H9 (cell line): ENCODE measurements at regions not wholly inside any gene's neighbourhood (a gene's known extent, or its start where the extent isn't known, plus 50 kb on each side); places are given as distances from the start of the nearest gene placed in this dataset.

Experiments
- DNase-seq: peaks from one replicate; pipeline ENCODE4 v3.0.0-alpha.2; 2017
- H2AFZ ChIP-seq: one replicate; pipeline ENCODE4 v1.6.1; 2013; ENCODE audit warnings: mild to moderate bottlenecking, low read length, control low read depth, moderate library complexity
- H2AK5ac ChIP-seq: 2 replicates; pipeline ENCODE4 v1.6.1; 2013; ENCODE audit warnings: low read length, control low read depth, mixed read lengths; ENCODE audit not compliant: insufficient read length
- H2BK120ac ChIP-seq: one replicate; pipeline ENCODE4 v1.6.1; 2013; ENCODE audit warnings: low read depth, mild to moderate bottlenecking, low read length, control low read depth, inconsistent platforms; ENCODE audit not compliant: poor library complexity, severe bottlenecking
- H2BK12ac ChIP-seq: 2 replicates; pipeline ENCODE4 v1.6.1; 2013; ENCODE audit warnings: low read length, control low read depth, mixed read lengths, low read depth; ENCODE audit not compliant: insufficient read length
- H2BK15ac ChIP-seq: 2 replicates; pipeline ENCODE4 v1.6.1; 2013; ENCODE audit warnings: low read depth, low read length, control low read depth
- H2BK20ac ChIP-seq: one replicate; pipeline ENCODE4 v1.6.1; 2013; ENCODE audit warnings: low read depth, mild to moderate bottlenecking, low read length, control low read depth, inconsistent platforms; ENCODE audit not compliant: poor library complexity, severe bottlenecking
- H2BK5ac ChIP-seq: 2 replicates; pipeline ENCODE4 v1.6.1; 2013; ENCODE audit warnings: low read length, control low read depth, mixed read lengths; ENCODE audit not compliant: insufficient read length
- H3K14ac ChIP-seq: 2 replicates; pipeline ENCODE4 v1.6.1; 2013; ENCODE audit warnings: low read length, control low read depth; ENCODE audit not compliant: insufficient read depth
- H3K18ac ChIP-seq: 2 replicates; pipeline ENCODE4 v1.6.1; 2013; ENCODE audit warnings: low read depth, mild to moderate bottlenecking, mixed read lengths, low read length, control low read depth; ENCODE audit not compliant: insufficient read length
- H3K23ac ChIP-seq: 2 replicates; pipeline ENCODE4 v1.6.1; 2013; ENCODE audit warnings: low read length, control low read depth, mixed read lengths, low read depth; ENCODE audit not compliant: insufficient read length
- H3K23me2 ChIP-seq: 2 replicates; pipeline ENCODE4 v1.6.1; 2013; ENCODE audit warnings: low read depth, mild to moderate bottlenecking, mixed read lengths, low read length, control low read depth; ENCODE audit not compliant: insufficient read length, poor library complexity, severe bottlenecking
- H3K27ac ChIP-seq: 2 replicates; pipeline ENCODE4 v1.5.1; 2013; ENCODE audit warnings: low read length, control low read depth, mixed read lengths, low read depth; ENCODE audit not compliant: insufficient read length
- H3K27me3 ChIP-seq: 2 replicates; pipeline ENCODE4 v1.6.1; 2013; ENCODE audit warnings: low read length, control low read depth, inconsistent platforms; ENCODE audit not compliant: insufficient read depth
- H3K4ac ChIP-seq: 2 replicates; pipeline ENCODE4 v1.6.1; 2013; ENCODE audit warnings: low read depth, mild to moderate bottlenecking, control low read depth, inconsistent platforms, low read length, moderate library complexity
- H3K4me1 ChIP-seq: 2 replicates; pipeline ENCODE4 v1.6.1; 2013; ENCODE audit warnings: low read length, control low read depth, inconsistent platforms; ENCODE audit not compliant: insufficient read depth
- H3K4me2 ChIP-seq: 2 replicates; pipeline ENCODE4 v1.6.1; 2013; ENCODE audit warnings: low read length, control low read depth, mixed read lengths; ENCODE audit not compliant: insufficient read length, insufficient read depth
- H3K56ac ChIP-seq: 2 replicates; pipeline ENCODE4 v1.6.1; 2013; ENCODE audit warnings: low read depth, mild to moderate bottlenecking, mixed read lengths, low read length, control low read depth; ENCODE audit not compliant: insufficient read length
- H3K79me1 ChIP-seq: 2 replicates; pipeline ENCODE4 v1.6.1; 2013; ENCODE audit warnings: low read depth, mild to moderate bottlenecking, moderate library complexity, low read length, control low read depth, inconsistent platforms; ENCODE audit not compliant: insufficient read depth, poor library complexity, severe bottlenecking
- H3K79me2 ChIP-seq: 2 replicates; pipeline ENCODE4 v1.6.1; 2013; ENCODE audit warnings: low read length, control low read depth, inconsistent platforms; ENCODE audit not compliant: insufficient read depth
- H3K9ac ChIP-seq: 2 replicates; pipeline ENCODE4 v1.6.1; 2013; ENCODE audit warnings: low read length, control low read depth, mixed read lengths; ENCODE audit not compliant: insufficient read length; ENCODE audit errors: extremely low read depth
- H3K9me3 ChIP-seq: one replicate; pipeline ENCODE4 v1.6.1; 2013; ENCODE audit warnings: low read depth, low read length, inconsistent platforms; ENCODE audit not compliant: control insufficient read depth
- H3T11ph ChIP-seq: one replicate; pipeline ENCODE4 v1.6.1; 2013; ENCODE audit warnings: mild to moderate bottlenecking, low read length, control low read depth, inconsistent platforms
- H4K20me1 ChIP-seq: one replicate; pipeline ENCODE4 v1.6.1; 2013; ENCODE audit not compliant: control insufficient read depth, insufficient read length, insufficient read depth
- H4K5ac ChIP-seq: 2 replicates; pipeline ENCODE4 v1.6.1; 2013; ENCODE audit warnings: low read depth, mild to moderate bottlenecking, mixed read lengths, low read length, control low read depth; ENCODE audit not compliant: insufficient read length
- H4K8ac ChIP-seq: replicated peaks from 2 replicates; pipeline ENCODE4 v1.6.1; 2013; ENCODE audit warnings: low read length, control low read depth, mixed read lengths, low read depth; ENCODE audit not compliant: insufficient read length
- H4K91ac ChIP-seq: 2 replicates; pipeline ENCODE4 v1.6.1; 2013; ENCODE audit warnings: low read depth, mild to moderate bottlenecking, moderate library complexity, mixed read lengths, low read length, control low read depth; ENCODE audit not compliant: insufficient read length
- H3K27ac Mint-ChIP-seq, 3 experiments: 2 replicates in 2 of 3; 3 replicates in 1 of 3; pipeline ENCODE4 v1.8.0; 2020 to 2021; ENCODE audit warnings: mixed read lengths in 3 of 3, mild to moderate bottlenecking in 1 of 3, moderate library complexity in 1 of 3
- H3K27me3 Mint-ChIP-seq: 2 replicates; pipeline ENCODE4 v1.8.0; 2021; ENCODE audit warnings: low read depth, mild to moderate bottlenecking, moderate library complexity, mixed read lengths
- H3K36me3 Mint-ChIP-seq, 3 experiments: 2 replicates in 2 of 3; 3 replicates in 1 of 3; pipeline ENCODE4 v1.8.0; 2020 to 2021; ENCODE audit warnings: low read depth in 3 of 3, mixed read lengths in 3 of 3; ENCODE audit not compliant: insufficient read depth in 1 of 3
- H3K4me1 Mint-ChIP-seq, 2 experiments: 2 replicates each; pipeline ENCODE4 v1.8.0; 2020; ENCODE audit warnings: mixed read lengths in 2 of 2
- H3K4me3 Mint-ChIP-seq, 2 experiments: 2 replicates in 1 of 2; 3 replicates in 1 of 2; pipeline ENCODE4 v1.8.0; 2020 to 2021; ENCODE audit warnings: mild to moderate bottlenecking in 2 of 2, mixed read lengths in 2 of 2, moderate library complexity in 1 of 2
- H3K9me3 Mint-ChIP-seq, 2 experiments: 2 replicates in 1 of 2; 3 replicates in 1 of 2; pipeline ENCODE4 v1.8.0; 2020; ENCODE audit warnings: mild to moderate bottlenecking in 2 of 2, mixed read lengths in 2 of 2, moderate library complexity in 1 of 2
- WGBS: extraction: QIAGEN DNeasy Blood & Tissue Kit; methylation state at CpG from one replicate; pipeline ENCODE4 v1.1.7; 2013; ENCODE audit warnings: missing lambda C conversion rate, low lambda C conversion rate, mixed read lengths; ENCODE audit not compliant: insufficient read length; ENCODE audit errors: extremely low coverage; 5-methylcytosine and 5-hydroxymethylcytosine counted together
- TF ChIP-seq, protein P1 (sequence below): fragments of 200-600 bp; sonication (generic); conservative IDR thresholded peaks from 3 replicates; pipeline ENCODE4 v1.8.0; 2021; ENCODE audit warnings: antibody characterized with exemption, mild to moderate bottlenecking

DNA sequence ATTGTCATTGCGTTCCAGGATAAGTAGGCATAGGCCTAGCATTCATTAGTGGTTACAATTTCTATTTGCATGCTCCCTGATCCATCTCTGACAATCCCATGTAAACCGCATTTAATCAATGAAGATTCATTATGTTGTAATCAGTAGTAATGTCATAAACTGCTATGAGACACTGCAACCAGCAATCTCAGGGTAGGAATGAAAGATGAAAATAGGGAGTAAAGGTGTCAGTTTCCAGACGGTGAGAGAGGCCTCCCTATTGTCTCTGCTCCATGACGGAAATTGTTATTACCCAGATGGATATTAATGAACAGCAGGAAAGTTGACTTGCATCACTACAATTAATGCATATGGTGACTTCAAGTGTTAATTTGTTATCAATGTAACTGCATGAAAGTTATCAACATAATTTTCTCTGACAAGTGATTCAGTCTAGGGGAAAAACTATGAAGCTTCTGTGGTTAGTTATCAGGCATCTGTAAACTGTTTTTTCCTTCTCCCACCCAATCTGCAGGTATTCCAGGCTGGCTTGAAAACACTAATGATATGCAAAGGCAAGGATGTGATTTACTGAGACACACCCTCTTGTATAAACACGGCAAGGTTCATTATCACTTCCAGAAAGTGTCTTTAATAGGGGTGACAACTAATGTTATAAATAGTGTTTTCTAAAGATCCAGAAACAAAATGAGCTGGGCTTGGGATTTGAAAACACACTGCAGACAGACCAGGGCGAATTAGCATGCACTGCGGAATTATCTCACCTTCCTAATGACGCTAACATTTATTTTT lies 73.5 kb downstream of the ZNF622 start:
- no peak overlapping the region for H3T11ph ChIP-seq
- no peak overlapping the region for H3K14ac ChIP-seq
- no peak overlapping the region for H4K8ac ChIP-seq
- Mint-ChIP-seq H3K36me3 (no peaks in the 10 kb centered on the region), H3K4me3 (no peak overlapping the region), H3K9me3 (peaks cover 0 to 3% of the 10 kb centered on the region in 2 experiments; a peak in 1 of 5 replicates), H3K4me1 (peaks cover 11 to 18% of the 10 kb centered on the region in 2 experiments), H3K27me3 (no peaks in the 10 kb centered on the region; the same call in 1 of the 2 replicates), H3K27ac (no peak overlapping the region; a peak in 2 of 7 replicates)
- no peak overlapping the region for H2BK20ac ChIP-seq
- H3K23ac ChIP-seq, result no peak overlapping the region
- no peak overlapping the region for H3K4ac ChIP-seq
- H4K20me1 ChIP-seq, result no peaks in the 10 kb centered on the region
- no peaks in the 10 kb centered on the region for H3K79me1 ChIP-seq
- no peaks in the 10 kb centered on the region; the same call in 1 of the 2 replicates for H3K4me1 ChIP-seq
- no CpG with 5 or more reads among the region's 8 CpGs for WGBS
- H3K56ac ChIP-seq, result no peak overlapping the region
- no peak overlapping the region for H2BK15ac ChIP-seq
- no peaks in the 10 kb centered on the region for H3K79me2 ChIP-seq
- H3K9ac ChIP-seq, result no peak overlapping the region
- no peak overlapping the region for H2AK5ac ChIP-seq
- H2AFZ ChIP-seq, result no peak overlapping the region
- H4K5ac ChIP-seq, result no peak overlapping the region
- no peak for DNase-seq
- no peak overlapping the region for H2BK120ac ChIP-seq
- TF ChIP-seq, protein P1, sequence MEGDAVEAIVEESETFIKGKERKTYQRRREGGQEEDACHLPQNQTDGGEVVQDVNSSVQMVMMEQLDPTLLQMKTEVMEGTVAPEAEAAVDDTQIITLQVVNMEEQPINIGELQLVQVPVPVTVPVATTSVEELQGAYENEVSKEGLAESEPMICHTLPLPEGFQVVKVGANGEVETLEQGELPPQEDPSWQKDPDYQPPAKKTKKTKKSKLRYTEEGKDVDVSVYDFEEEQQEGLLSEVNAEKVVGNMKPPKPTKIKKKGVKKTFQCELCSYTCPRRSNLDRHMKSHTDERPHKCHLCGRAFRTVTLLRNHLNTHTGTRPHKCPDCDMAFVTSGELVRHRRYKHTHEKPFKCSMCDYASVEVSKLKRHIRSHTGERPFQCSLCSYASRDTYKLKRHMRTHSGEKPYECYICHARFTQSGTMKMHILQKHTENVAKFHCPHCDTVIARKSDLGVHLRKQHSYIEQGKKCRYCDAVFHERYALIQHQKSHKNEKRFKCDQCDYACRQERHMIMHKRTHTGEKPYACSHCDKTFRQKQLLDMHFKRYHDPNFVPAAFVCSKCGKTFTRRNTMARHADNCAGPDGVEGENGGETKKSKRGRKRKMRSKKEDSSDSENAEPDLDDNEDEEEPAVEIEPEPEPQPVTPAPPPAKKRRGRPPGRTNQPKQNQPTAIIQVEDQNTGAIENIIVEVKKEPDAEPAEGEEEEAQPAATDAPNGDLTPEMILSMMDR, result no peak
- H3K18ac ChIP-seq, result no peak overlapping the region
- no peak overlapping the region for H3K27ac ChIP-seq
- no peaks in the 10 kb centered on the region for H3K27me3 ChIP-seq
- no peak overlapping the region for H2BK12ac ChIP-seq
- H4K91ac ChIP-seq, result no peak overlapping the region
- no peak overlapping the region for H3K4me2 ChIP-seq
- no peaks in the 10 kb centered on the region for H3K9me3 ChIP-seq
- no peaks in the 10 kb centered on the region for H3K23me2 ChIP-seq
- H2BK5ac ChIP-seq, result no peak overlapping the region
